Upper lobe of left lung (tissue), 4 donors: ENCODE measurements at regions not wholly inside any gene's neighbourhood (a gene's known extent, or its start where the extent isn't known, plus 50 kb on each side); places are given as distances from the start of the nearest gene placed in this dataset.

Experiments
- CTCF ChIP-seq, 6 experiments: fragments of 450-650 bp in 4 of 6; fragments of 200-600 bp in 2 of 6; sonication (generic) in 2 of 6; IDR thresholded peaks; one replicate each; pipeline ENCODE4 v1.5.1; 2016 to 2019; ENCODE audit warnings: antibody characterized with exemption in 6 of 6
- EP300 ChIP-seq, 4 donors: sonication (generic); formaldehyde crosslinking; IDR thresholded peaks; one replicate each; pipeline ENCODE4 v1.5.1; 2017; ENCODE audit warnings: antibody characterized with exemption in 4 of 4, control low read depth in 2 of 4
- POLR2A ChIP-seq, 4 donors: fragments of 450-650 bp; IDR thresholded peaks; one replicate each; pipeline ENCODE4 v1.5.1; 2016 to 2017; ENCODE audit warnings: antibody characterized with exemption in 4 of 4, mild to moderate bottlenecking in 2 of 4

- TF ChIP-seq CTCF (IDR thresholded peaks at IDR 0.05) (no peak), EP300 (IDR thresholded peaks at IDR 0.05) (no peak), POLR2A (IDR thresholded peaks at IDR 0.05) (no peak)
These were observed 219.2 kb downstream of the ENC1 start for GRCh38 chr5:74421377-74421776.
